NT2/D1 (cell line): ENCODE measurements at regions not wholly inside any gene's neighbourhood (a gene's known extent, or its start where the extent isn't known, plus 50 kb on each side); places are given as distances from the start of the nearest gene placed in this dataset.
A peak's percentile ranks its signal among the peaks of the same experiment; 100 is the strongest.

Experiments
- DNase-seq: peaks from one replicate; pipeline ENCODE4 v3.0.0-alpha.2; 2011; ENCODE audit warnings: low read depth, low spot score
- H3K27me3 ChIP-seq: 2 replicates; pipeline ENCODE4 v1.6.0; 2011; ENCODE audit warnings: mild to moderate bottlenecking; ENCODE audit not compliant: insufficient read length, insufficient read depth
- H3K36me3 ChIP-seq: 2 replicates; pipeline ENCODE4 v1.6.1; 2011; ENCODE audit warnings: mild to moderate bottlenecking, low read length, mixed read lengths; ENCODE audit not compliant: insufficient read depth, insufficient read length
- H3K4me1 ChIP-seq: 2 replicates; pipeline ENCODE4 v1.5.1; 2011; ENCODE audit not compliant: insufficient read depth, insufficient read length
- H3K4me3 ChIP-seq: 2 replicates; pipeline ENCODE4 v1.5.1; 2011; ENCODE audit warnings: low read depth; ENCODE audit not compliant: insufficient read length
- H3K9ac ChIP-seq: 2 replicates; pipeline ENCODE4 v1.6.0; 2011; ENCODE audit warnings: low read depth; ENCODE audit not compliant: insufficient read length
- H3K9me3 ChIP-seq: 2 replicates; pipeline ENCODE4 v1.5.1; 2011; ENCODE audit warnings: mild to moderate bottlenecking, low read length; ENCODE audit not compliant: insufficient read depth
- SUZ12 ChIP-seq: IDR thresholded peaks from 2 replicates; pipeline ENCODE4 v1.6.1; 2011; ENCODE audit not compliant: insufficient read length, insufficient read depth; ENCODE audit errors: extremely low read depth
- YY1 ChIP-seq: IDR thresholded peaks from 2 replicates; pipeline ENCODE4 v1.6.1; 2011; ENCODE audit not compliant: insufficient read length, insufficient read depth
- ZNF274 ChIP-seq: IDR thresholded peaks from 2 replicates; pipeline ENCODE4 v1.6.1; 2011; ENCODE audit warnings: mild to moderate bottlenecking, low read depth, low read length

DNA sequence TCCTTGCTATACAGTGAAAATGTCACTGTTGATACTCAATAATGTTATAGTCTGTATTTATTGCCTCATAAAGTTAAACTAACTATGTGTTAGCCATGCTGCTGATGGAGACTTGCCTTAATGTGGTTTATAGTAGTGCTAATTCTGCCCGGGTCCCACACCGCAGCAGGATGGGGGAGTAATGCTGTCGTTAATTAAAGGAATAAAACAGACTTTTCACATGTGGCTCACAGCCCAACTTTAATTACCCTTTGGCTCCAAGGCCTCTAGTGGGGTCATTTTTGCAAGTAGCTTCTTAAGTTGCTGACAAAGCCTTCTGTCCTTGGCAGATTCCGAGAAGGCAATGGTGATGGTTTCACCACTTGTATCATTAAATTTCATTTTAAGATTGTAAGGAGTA lies 634.3 kb downstream of the TBC1D32 start:
- DNase-seq, result no peak
- Histone ChIP-seq H3K27me3 (no peaks in the 10 kb centered on the region), H3K4me3 (no peak overlapping the region), H3K4me1 (no peaks in the 10 kb centered on the region), H3K36me3 (no peaks in the 10 kb centered on the region), H3K9me3 (no peaks in the 10 kb centered on the region), H3K9ac (no peak overlapping the region)
- TF ChIP-seq YY1, result no peak
- TF ChIP-seq ZNF274, result no peak
- no peak for TF ChIP-seq SUZ12

DNA sequence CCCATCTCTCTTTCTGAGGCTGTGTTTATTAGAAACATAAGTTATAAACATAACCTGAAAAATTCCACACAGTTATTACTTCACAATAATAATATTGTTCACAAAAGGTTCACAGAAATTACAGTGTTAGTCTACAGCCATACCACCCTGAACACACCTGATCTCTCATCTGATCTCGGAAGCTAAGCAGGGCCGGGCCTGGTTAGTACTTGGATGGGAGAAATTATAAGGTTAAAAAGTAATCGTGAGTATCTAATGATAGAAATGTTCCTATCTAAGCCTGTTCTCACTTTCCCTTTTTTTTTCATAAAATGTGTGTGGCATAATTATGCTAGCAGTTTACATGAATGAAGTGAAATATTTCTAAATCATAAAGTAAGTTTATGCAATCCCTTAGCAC lies 647.8 kb downstream of the TBC1D32 start:
- Histone ChIP-seq H3K9ac (no peak overlapping the region), H3K4me1 (no peaks in the 10 kb centered on the region), H3K4me3 (no peak overlapping the region), H3K9me3 (no peaks in the 10 kb centered on the region), H3K36me3 (no peaks in the 10 kb centered on the region), H3K27me3 (no peaks in the 10 kb centered on the region)
- TF ChIP-seq SUZ12 (no peak), YY1 (no peak), ZNF274 (no peak)
- no peak for DNase-seq

DNA sequence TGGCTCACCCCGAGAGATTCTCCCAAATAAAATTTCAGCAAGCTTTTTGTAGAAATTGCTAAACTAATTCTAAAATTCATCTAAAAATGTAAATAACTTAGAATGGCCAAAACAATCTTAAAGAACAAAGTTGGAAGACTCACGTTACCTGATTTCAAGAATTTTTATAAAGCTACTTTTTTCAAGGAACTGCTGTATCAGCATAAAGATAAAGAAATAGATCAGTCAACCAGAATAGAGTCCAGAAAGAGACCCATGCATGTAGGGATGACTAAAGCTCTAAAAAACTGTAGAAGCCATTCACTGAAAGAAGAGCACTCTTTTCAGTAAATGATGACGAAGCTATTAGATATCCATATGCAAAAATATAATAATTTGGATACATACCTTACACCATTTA lies 652.1 kb downstream of the TBC1D32 start:
- TF ChIP-seq ZNF274 (no peak), YY1 (no peak), SUZ12 (no peak)
- no peak for DNase-seq
- Histone ChIP-seq H3K4me3 (no peak overlapping the region), H3K9ac (no peak overlapping the region), H3K27me3 (no peaks in the 10 kb centered on the region), H3K4me1 (no peaks in the 10 kb centered on the region), H3K36me3 (no peaks in the 10 kb centered on the region), H3K9me3 (no peaks in the 10 kb centered on the region)

DNA sequence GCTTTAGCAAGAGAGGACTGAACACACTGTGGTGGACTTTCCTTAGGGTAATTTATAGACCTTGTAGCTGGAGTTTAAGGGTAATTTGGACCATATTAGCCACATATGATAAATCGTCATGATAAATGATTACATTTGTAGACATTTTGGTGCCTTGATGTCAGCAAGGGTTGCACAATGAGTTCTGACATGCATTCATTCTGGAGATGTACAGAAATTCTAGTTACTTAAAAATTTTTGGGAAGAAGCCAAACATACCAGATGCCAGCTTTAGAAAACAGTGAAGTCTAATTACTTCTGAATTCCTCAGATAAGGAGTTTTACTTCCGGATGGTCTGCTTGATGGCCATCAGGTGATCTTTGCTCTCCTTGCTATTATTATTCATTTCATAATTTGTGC lies 653.1 kb downstream of the TBC1D32 start:
- H3K4me3 ChIP-seq, result no peak overlapping the region

DNA sequence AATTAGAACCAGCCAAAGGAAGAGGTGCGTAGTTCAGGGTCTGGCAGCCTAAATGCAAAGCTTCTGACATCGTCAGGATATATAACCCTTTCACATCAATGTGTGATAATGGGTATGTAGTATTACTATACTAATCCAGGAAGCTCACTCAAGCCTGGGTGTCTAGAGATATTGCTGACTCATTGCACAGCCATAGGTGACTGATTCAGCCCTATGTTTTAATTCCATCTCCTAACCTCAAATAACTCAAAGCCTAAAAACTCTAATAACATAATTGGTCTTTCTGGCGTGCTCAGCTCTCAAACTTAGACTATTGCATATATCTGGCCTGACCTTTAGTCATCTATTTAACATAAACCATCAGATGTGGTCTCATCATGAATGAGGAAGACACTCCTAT lies 658.4 kb downstream of the TBC1D32 start:
- Histone ChIP-seq H3K9ac (no peak overlapping the region), H3K36me3 (no peaks in the 10 kb centered on the region), H3K9me3 (no peaks in the 10 kb centered on the region), H3K4me3 (no peak overlapping the region), H3K27me3 (no peaks in the 10 kb centered on the region), H3K4me1 (no peaks in the 10 kb centered on the region)
- DNase-seq, result no peak
- no peak for TF ChIP-seq SUZ12
- TF ChIP-seq YY1, result no peak
- no peak for TF ChIP-seq ZNF274

More for the DNA sequence above, 653.1 kb downstream of the TBC1D32 start:
- Histone ChIP-seq H3K27me3 (no peaks in the 10 kb centered on the region), H3K9me3 (no peaks in the 10 kb centered on the region), H3K9ac (no peak overlapping the region), H3K4me1 (no peaks in the 10 kb centered on the region), H3K36me3 (no peaks in the 10 kb centered on the region)
- TF ChIP-seq SUZ12 (no peak), ZNF274 (no peak), YY1 (no peak)
- no peak for DNase-seq

DNA sequence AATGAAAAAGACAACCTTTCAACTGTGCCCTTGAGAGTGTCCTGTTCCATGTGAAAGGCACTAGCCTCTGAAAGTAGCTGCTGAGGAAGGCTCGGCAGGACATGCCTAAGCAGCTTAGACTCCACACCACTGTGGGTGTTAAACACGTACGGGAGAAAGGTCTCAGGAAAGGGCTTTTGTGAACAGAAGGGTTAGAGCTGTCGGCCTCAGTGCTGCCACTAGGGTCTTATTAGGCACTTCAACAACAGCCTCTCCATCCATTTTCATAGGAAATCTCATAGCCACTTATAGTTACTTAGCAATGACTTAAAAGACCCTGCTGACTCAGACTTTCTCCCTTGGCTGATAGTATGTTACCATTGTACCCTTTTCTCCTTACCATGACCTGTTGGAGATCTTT lies 662.8 kb downstream of the TBC1D32 start:
- Histone ChIP-seq H3K27me3 (no peaks in the 10 kb centered on the region), H3K36me3 (no peaks in the 10 kb centered on the region), H3K9me3 (no peaks in the 10 kb centered on the region), H3K9ac (no peak overlapping the region), H3K4me3 (no peak overlapping the region), H3K4me1 (no peaks in the 10 kb centered on the region)
- no peak for TF ChIP-seq YY1
- no peak for TF ChIP-seq SUZ12
- DNase-seq, result peak; percentile 6

DNA sequence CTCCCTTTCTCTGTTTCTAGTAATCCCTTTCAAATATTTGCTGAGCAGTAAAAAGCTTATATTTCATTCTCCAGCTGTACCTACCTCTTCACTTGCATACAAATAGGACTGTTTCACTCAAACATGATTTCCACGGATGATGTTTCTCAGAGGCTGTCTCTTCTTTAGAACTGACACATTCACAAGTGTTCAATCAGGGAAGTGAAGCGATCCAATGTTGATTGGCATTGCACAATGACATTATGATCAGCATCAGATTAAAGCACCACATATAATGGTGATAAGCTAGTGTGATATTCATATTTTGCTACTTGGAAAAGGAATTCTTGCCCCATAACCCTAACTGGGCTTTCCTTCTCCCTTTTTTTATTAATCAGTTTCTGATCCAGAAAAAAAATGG lies 681.8 kb downstream of the TBC1D32 start:
- H3K4me1 ChIP-seq, result no peaks in the 10 kb centered on the region
- no peak for DNase-seq
- no peaks in the 10 kb centered on the region for H3K9me3 ChIP-seq
- H3K27me3 ChIP-seq, result no peaks in the 10 kb centered on the region
- no peak for TF ChIP-seq YY1
- no peak for TF ChIP-seq SUZ12
- no peak overlapping the region for H3K4me3 ChIP-seq
- no peaks in the 10 kb centered on the region for H3K36me3 ChIP-seq
- H3K9ac ChIP-seq, result no peak overlapping the region

DNA sequence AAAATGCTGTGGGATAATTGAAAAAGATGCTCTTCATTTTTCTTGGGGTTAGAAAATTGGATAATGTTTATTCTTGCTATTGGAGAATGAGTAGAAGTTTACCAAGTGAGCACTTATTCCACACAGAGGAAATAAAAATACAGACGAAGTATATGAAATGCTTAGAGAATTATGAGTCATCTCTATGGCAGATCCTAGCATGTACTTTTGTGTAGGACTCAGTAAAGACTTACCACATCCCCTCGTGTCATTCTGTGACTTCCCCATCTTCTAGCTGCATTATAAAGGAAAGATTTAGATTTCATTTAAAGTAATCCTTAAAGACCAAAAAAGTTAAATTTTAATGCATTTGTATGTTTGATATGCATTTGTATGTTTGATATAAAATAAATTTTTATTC lies 685.6 kb downstream of the TBC1D32 start:
- no peak for DNase-seq
- Histone ChIP-seq H3K27me3 (no peaks in the 10 kb centered on the region), H3K9me3 (no peaks in the 10 kb centered on the region), H3K4me3 (no peak overlapping the region), H3K9ac (no peak overlapping the region), H3K4me1 (no peaks in the 10 kb centered on the region), H3K36me3 (no peaks in the 10 kb centered on the region)
- TF ChIP-seq SUZ12, result no peak
- TF ChIP-seq YY1, result no peak
- no peak for TF ChIP-seq ZNF274
